ENCODE measurements at regions not wholly inside any gene's neighbourhood (a gene's known extent, or its start where the extent isn't known, plus 50 kb on each side); places are given as distances from the start of the nearest gene placed in this dataset.

DNA sequence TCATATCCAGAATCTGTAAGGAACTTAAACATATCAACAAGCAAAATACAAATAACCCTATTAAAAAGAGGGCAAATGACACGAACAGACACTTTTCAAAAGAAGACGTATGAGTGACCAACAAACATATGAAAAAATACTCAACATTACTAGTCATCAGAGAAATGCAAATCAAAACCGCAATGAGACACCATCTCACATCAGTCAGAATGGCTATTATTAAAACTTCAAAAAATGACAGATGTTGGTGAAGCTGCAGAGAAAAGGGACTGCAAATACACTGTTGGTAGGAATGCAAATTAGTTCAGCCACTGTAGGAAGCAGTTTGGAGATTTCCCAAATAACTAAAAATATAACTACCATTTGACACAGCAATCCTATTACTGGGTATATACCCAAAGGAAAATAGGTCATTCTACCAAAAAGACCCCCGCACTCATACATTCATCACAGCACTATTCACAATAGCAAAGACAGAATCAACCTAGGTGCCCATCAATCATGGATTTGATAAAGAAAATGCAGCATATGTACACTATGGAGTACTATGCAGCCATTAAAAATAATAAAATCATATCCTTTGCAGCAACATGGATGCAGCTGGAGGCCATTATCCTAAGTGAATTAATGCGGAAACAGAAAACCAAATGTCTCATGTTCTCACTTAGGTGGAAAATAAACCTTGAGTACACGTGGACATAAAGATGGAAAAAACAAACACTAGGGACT lies 230.1 kb upstream of the RAB4A start:
- no peak for DNase-seq

- no peak for DNase-seq
Measured at GRCh38 chr1:229041946-229042345, 229.0 kb upstream of the RAB4A start.

DNA sequence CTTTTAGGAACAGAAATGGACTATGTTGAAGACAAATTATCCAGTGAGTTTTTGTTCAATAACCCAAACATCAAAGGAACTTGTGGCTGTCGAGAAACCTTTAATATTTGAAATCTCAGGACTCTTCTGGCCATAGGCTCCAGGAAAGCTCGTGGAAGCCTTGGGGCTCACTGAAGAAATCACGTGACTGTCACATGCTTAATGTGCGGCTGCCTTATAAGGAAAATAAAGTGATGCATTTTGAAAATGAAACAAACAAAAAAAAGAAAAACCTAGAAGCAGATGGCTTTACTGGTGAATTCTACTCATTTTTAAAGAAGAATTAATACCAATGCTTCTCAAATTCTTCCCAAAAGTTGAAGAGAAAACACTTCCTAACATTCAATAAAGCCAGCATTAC lies 228.4 kb upstream of the RAB4A start:
- no peak for DNase-seq

DNA sequence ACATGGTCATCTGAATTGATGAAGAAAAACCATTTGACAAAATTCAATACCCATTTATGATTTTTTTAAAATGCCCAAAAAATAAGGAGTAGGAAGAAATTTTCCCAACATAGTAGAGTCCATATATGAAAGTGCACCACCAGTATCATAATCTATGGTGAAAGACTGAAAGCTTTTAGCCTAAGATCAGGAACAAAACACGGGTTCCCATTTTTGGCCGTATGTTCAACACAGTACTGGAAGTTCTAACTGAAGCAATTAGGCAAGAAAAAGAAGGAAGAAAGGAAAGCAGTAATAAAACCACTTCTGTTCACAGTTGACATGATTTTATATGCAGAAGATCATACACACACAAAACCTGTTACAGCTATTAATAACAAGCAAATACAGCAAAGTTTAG lies 227.8 kb upstream of the RAB4A start:
- no peak for DNase-seq

DNA sequence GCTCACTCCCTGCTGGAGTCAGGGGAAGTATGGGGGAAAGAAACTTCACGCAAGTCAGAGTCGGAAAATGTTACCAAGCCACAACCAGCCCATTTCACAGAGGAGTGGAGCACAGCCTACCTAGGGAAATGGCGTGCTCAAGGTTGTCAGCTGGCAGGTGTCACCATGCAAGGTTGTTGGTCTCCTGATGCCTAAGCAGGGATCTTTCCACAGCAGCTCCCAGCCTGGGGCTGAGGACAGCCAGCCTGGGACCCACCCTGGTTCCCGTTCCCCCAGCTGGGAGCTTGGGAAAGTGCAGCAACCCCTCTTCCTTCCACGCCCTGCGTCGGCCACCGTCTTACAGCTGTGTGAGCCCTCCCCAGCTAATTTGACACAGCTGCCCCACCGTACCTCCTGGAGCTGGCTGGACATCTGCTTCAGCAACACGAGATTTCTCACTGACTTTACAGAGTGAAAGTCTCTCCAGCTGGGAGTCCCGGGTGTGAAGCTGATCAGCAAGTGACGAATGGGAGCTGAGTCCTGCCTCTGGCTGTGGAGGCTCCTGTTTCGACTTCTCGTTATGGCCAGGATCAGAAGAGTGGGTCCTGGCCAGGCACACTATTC lies 224.6 kb upstream of the RAB4A start:
- no peak for DNase-seq

GRCh38 chr1:229047161-229047839 lies 223.6 kb upstream of the RAB4A start:
- DNase-seq, result no peak

GRCh38 chr1:229047840-229048620 lies 222.9 kb upstream of the RAB4A start:
- DNase-seq, result no peak

- no peak for DNase-seq
Measured at GRCh38 chr1:229048896-229049295, 222.0 kb upstream of the RAB4A start.

GRCh38 chr1:229056046-229056445 lies 214.9 kb upstream of the RAB4A start:
- DNase-seq, result no peak

DNA sequence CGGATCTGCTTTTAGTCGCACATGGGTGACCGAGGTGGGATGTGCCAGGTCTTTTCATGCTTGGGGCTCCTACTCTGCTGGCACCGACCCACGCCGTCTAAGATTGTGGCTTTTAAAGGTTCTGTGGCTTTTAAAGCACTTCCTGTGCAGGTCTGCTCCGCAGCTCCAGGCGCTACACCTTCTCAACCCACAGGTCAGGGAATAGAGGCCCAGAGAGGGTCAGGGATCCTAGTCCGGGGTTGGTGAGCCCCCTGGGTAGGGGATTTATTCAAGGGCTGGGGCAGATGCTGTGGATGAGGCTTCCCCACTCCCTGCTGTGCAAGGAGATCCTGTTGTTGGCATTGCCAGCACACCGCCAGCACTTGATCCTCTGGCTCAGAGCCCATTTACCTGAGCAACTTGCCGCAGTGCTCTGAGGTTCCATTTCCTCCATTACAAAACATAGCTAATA lies 212.8 kb upstream of the RAB4A start:
- peak; percentile 68 for DNase-seq

DNA sequence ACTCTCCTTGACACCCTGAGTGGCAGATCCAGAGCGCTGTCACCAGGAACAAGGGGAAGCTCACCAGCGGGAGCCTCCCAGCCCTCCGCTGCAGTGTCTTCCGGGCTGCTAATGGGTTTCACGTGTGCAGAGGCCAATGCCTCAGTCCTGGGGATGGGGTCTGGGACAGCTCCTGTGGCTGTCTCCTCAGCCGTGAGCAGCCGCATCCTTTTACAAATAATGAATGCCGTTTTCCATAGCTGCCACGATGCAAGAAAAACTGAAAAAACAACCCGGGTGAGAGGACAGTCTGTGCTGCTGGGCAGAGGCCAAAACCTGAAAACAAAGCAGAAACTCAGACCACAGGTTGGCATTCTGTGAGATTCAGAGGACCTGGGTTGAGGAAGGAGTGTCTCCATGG lies 212.2 kb upstream of the RAB4A start:
- peak; percentile 68 for DNase-seq

- no peak for DNase-seq
Measured at GRCh38 chr1:229059671-229060539, 211.0 kb upstream of the RAB4A start.

- no peak for DNase-seq
Measured at GRCh38 chr1:229062135-229062534, 208.8 kb upstream of the RAB4A start.

DNA sequence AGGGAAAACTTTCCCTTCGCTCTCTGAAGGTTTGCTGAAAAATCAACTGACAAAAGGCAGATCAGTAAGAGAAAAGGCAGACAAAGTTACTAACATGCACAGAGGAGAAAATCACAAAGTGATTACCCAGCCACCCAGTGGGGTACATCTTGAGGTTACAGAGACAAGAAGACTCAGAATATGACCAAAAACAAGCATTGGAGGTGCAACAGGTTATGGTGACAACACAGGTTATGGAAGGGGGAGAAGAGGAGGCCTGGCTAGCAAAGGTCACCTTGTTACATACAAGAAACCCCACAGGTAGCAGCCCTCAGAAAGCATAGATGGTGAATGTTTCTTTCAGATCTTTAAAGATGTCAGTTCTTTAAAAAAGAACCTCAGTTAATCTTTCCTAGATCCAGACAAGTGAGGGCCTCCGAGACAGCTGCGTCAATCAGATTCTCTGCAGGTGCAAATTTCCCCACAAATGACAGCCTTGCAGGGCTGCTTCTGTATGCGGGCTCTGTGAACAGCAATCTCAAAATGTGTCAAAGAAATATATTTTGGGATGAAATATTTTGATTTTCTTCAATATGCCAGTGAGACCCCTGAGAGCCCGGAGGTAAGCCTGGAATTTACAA lies 207.6 kb upstream of the RAB4A start:
- no peak for DNase-seq

DNA sequence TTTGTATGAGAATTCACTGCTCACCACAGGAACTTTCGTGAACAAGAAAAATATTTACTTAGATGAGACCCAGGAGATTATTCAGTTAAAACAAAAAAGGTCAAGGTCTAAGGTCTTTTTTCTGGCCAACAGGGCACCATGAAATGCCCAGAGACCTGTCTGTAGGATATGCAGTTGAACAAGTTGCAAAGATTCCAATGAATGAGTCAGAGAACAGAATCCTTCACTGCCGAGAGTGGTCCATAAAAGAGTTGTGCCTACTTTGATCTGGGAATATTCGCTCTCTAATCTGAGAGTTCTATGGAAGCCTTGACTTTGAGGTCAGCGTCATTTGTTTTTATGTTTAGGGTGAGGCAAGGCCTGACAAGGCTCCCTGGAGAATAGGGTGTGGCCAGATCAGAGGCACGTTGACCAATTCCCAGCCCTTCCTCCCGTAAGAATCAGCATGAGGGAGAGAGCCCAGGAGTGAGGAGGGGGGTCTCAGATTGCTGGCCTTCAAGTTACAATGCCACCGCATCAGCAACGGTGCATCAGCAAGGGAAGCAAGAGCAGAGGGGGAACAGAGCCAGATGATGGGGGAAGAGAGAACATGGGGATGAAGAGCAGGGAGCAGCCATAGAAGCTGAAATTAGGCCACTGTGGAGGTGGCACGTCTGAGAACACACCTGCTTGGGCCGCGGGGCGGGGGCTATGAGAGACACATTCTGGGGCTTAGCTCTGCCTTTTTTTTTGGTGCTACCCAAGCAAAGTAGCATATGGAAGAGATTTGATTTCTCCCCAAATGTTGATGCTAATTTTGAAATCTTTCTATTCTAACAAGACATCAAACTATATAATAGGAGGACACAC lies 206.4 kb upstream of the RAB4A start:
- no peak for DNase-seq

GRCh38 chr1:229065613-229066012 lies 205.3 kb upstream of the RAB4A start:
- DNase-seq, result no peak

- no peak for DNase-seq
Measured at GRCh38 chr1:229066591-229066990, 204.3 kb upstream of the RAB4A start.

- DNase-seq, result no peak
Measured at GRCh38 chr1:229067546-229067945, 203.4 kb upstream of the RAB4A start.

- no peak for DNase-seq
Measured at GRCh38 chr1:229068270-229068987, 202.5 kb upstream of the RAB4A start.

DNA sequence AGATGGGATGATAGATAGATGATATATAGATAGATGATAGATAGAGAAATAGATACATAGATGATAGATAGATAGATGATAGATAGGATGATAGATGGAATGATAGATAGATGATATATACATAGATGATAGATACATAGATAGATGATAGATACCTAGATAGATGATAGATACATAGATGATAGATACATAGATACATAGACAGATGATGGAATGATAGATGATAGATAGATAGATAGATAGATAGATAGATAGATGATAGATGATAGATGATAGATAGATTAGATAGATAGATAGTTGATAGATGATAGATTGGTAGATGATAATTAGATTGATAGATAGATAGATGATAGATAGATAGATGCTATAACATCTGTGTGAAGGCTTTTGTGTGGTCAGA lies 201.7 kb upstream of the RAB4A start:
- no peak for DNase-seq
